Suprapubic skin (tissue), 4 donors: ENCODE measurements at regions not wholly inside any gene's neighbourhood (a gene's known extent, or its start where the extent isn't known, plus 50 kb on each side); places are given as distances from the start of the nearest gene placed in this dataset.
"Not testable (repeated sequence)": the region's sequence is repeated elsewhere in the genome, so short reads cannot be mapped to it uniquely, and the experiment has no call there.

Experiments used
- DNase-seq, 2 donors: peaks; one replicate each; pipeline ENCODE4 v3.0.0-alpha.2; 2019; ENCODE audit warnings: low spot score in 2 of 2
- H3K27ac ChIP-seq: fragments of 200-600 bp; sonication (generic); one replicate; pipeline ENCODE4 v1.5.1; 2019
- H3K27me3 ChIP-seq: fragments of 200-600 bp; sonication (generic); one replicate; pipeline ENCODE4 v1.5.1; 2019
- H3K36me3 ChIP-seq: fragments of 200-600 bp; sonication (generic); one replicate; pipeline ENCODE4 v1.5.1; 2019
- H3K4me1 ChIP-seq: fragments of 200-600 bp; sonication (generic); one replicate; pipeline ENCODE4 v1.5.1; 2019
- H3K4me3 ChIP-seq: fragments of 200-600 bp; sonication (generic); one replicate; pipeline ENCODE4 v1.5.1; 2019; ENCODE audit warnings: mild to moderate bottlenecking
- H3K9me3 ChIP-seq: fragments of 200-600 bp; sonication (generic); one replicate; pipeline ENCODE4 v1.5.1; 2019
- CTCF ChIP-seq, 2 donors: fragments of 200-600 bp in 1 of 2; fragments of 450-650 bp in 1 of 2; sonication (generic) in 1 of 2; IDR thresholded peaks; one replicate each; pipeline ENCODE4 v1.5.1; 2016 to 2019; ENCODE audit warnings: antibody characterized with exemption in 2 of 2, mild to moderate bottlenecking in 1 of 2, moderate library complexity in 1 of 2
- EP300 ChIP-seq: sonication (generic); formaldehyde crosslinking; IDR thresholded peaks from one replicate; pipeline ENCODE4 v1.6.1; 2017; ENCODE audit warnings: antibody characterized with exemption
- POLR2A ChIP-seq, 2 donors: fragments of 450-650 bp; IDR thresholded peaks; one replicate each; pipeline ENCODE4 v1.6.1; 2017; ENCODE audit warnings: antibody characterized with exemption in 2 of 2, mild to moderate bottlenecking in 2 of 2, moderate library complexity in 2 of 2
- POLR2AphosphoS5 ChIP-seq, 3 donors: sonication (generic); formaldehyde crosslinking; IDR thresholded peaks; one replicate each; pipeline ENCODE4 v1.6.1; 2017; ENCODE audit warnings: antibody characterized with exemption in 3 of 3
- WGBS: methylation state at CpG from one replicate; pipeline ENCODE4 v1.1.5; 2018; 5-methylcytosine and 5-hydroxymethylcytosine counted together

- WGBS, result 5% methylated on average over 21 of the region's 55 CpGs
- TF ChIP-seq EP300 (no peak), POLR2AphosphoS5 (IDR thresholded peaks at IDR 0.05) (peak in 1 of 3 donors; percentile 9)
- no peaks in the 10 kb centered on the region for H3K36me3 ChIP-seq
- H3K9me3 ChIP-seq, result no peaks in the 10 kb centered on the region
- peaks cover 11% of the 10 kb centered on the region for H3K4me1 ChIP-seq
- peaks cover 3% of the 10 kb centered on the region for H3K27me3 ChIP-seq
- H3K4me3 ChIP-seq, result peak overlapping the region; percentile 45
- no peak overlapping the region for H3K27ac ChIP-seq
- peak in 1 of 2 donors; percentile 85 for DNase-seq
Measured at GRCh38 chr10:46106410-46107255, 60.6 kb upstream of the MSMB start.

GRCh38 chr10:46108158-46108499 is 62.1 kb upstream of the MSMB start:
- H3K4me1 ChIP-seq, result peaks cover 11% of the 10 kb centered on the region
- H3K9me3 ChIP-seq, H3K27me3 ChIP-seq, H3K36me3 ChIP-seq, H3K4me3 ChIP-seq, H3K27ac ChIP-seq: not testable (repeated sequence)
- DNase-seq, result peak in 1 of 2 donors; percentile 35
- WGBS, result 100% methylated on average over 2 of the region's 5 CpGs

GRCh38 chr10:46154271-46154670 is 108.2 kb upstream of the MSMB start:
- not testable (repeated sequence) for H3K36me3 ChIP-seq, H3K4me1 ChIP-seq, H3K4me3 ChIP-seq, H3K27me3 ChIP-seq, DNase-seq, H3K9me3 ChIP-seq, H3K27ac ChIP-seq
- WGBS, result no CpG with 5 or more reads among the region's 1 CpG

GRCh38 chr10:46154683-46155082 is 108.6 kb upstream of the MSMB start:
- H3K9me3 ChIP-seq, H3K4me3 ChIP-seq, H3K36me3 ChIP-seq, DNase-seq, H3K27me3 ChIP-seq, H3K27ac ChIP-seq, H3K4me1 ChIP-seq: not testable (repeated sequence)
- WGBS, result 100% methylated on average over 2 of the region's 2 CpGs

GRCh38 chr10:46156866-46157265 is 110.8 kb upstream of the MSMB start:
- DNase-seq, H3K36me3 ChIP-seq, H3K9me3 ChIP-seq, H3K27me3 ChIP-seq, H3K27ac ChIP-seq, H3K4me1 ChIP-seq, H3K4me3 ChIP-seq: not testable (repeated sequence)

GRCh38 chr10:46169736-46170135 is 117.1 kb upstream of the ANTXRL start:
- Histone ChIP-seq H3K4me1 (no peaks in the 10 kb centered on the region), H3K4me3 (no peak overlapping the region), H3K27me3 (no peaks in the 10 kb centered on the region), H3K36me3 (no peaks in the 10 kb centered on the region), H3K27ac (no peak overlapping the region), H3K9me3 (no peaks in the 10 kb centered on the region)
- no peak for DNase-seq
- TF ChIP-seq CTCF (IDR thresholded peaks at IDR 0.05), result no peak
- no peak for TF ChIP-seq POLR2A (IDR thresholded peaks at IDR 0.05)

GRCh38 chr10:46170789-46171188 is 116.0 kb upstream of the ANTXRL start:
- no peak for DNase-seq
- TF ChIP-seq POLR2AphosphoS5 (IDR thresholded peaks at IDR 0.05) (no peak), POLR2A (IDR thresholded peaks at IDR 0.05) (no peak), EP300 (no peak), CTCF (IDR thresholded peaks at IDR 0.05) (no peak)
- Histone ChIP-seq H3K9me3 (no peaks in the 10 kb centered on the region), H3K27ac (no peak overlapping the region), H3K36me3 (no peaks in the 10 kb centered on the region), H3K4me1 (no peaks in the 10 kb centered on the region), H3K27me3 (no peaks in the 10 kb centered on the region), H3K4me3 (no peak overlapping the region)
- 94% methylated on average over 1 of the region's 1 CpG for WGBS

GRCh38 chr10:46171661-46172060 is 115.1 kb upstream of the ANTXRL start:
- no peaks in the 10 kb centered on the region for H3K4me1 ChIP-seq
- H3K27ac ChIP-seq, result no peak overlapping the region
- 59% methylated on average over 3 of the region's 3 CpGs for WGBS
- H3K9me3 ChIP-seq, result no peaks in the 10 kb centered on the region
- no peak for TF ChIP-seq POLR2AphosphoS5 (IDR thresholded peaks at IDR 0.05)
- TF ChIP-seq CTCF (IDR thresholded peaks at IDR 0.05), result no peak
- TF ChIP-seq EP300, result no peak
- no peak for TF ChIP-seq POLR2A (IDR thresholded peaks at IDR 0.05)
- H3K36me3 ChIP-seq, result no peaks in the 10 kb centered on the region
- no peaks in the 10 kb centered on the region for H3K27me3 ChIP-seq
- no peak overlapping the region for H3K4me3 ChIP-seq
- no peak for DNase-seq
